ENCODE measurements at regions not wholly inside any gene's neighbourhood (a gene's known extent, or its start where the extent isn't known, plus 50 kb on each side); places are given as distances from the start of the nearest gene placed in this dataset.

GRCh38 chr5:3221432-3221831, 374.2 kb upstream of the IRX1 start:
- Mint-ChIP-seq H3K4me3 (no peak overlapping the region), H3K27ac (no peak overlapping the region), H3K4me1 (peaks cover 9% of the 10 kb centered on the region), H3K36me3 (ENCODE audit: low read depth) (no peaks in the 10 kb centered on the region; the same call in 2 of the 3 replicates), H3K9me3 (no peaks in the 10 kb centered on the region; the same call in 2 of the 3 replicates), H3K27me3 (ENCODE audit: insufficient read depth, low read depth, poor library complexity) (peaks cover 4% of the 10 kb centered on the region)
- Histone ChIP-seq H3K36me3 (ENCODE audit: insufficient read depth) (no peaks in the 10 kb centered on the region), H3K9me2 (ENCODE audit: insufficient read depth) (no peaks in the 10 kb centered on the region), H3K4me1 (ENCODE audit: insufficient read depth) (0 out of 2 replicates have a peak, but pooled peaks cover 5% of the 10 kb centered on the region), H3K4me2 (no peak overlapping the region), H3K27ac (ENCODE audit: low read depth) (no peak overlapping the region), H3K79me2 (replicated peaks; ENCODE audit: insufficient read depth) (no peaks in the 10 kb centered on the region), H3K27me3 (ENCODE audit: insufficient read depth) (no peaks in the 10 kb centered on the region), H3F3A (replicated peaks; ENCODE audit: low read depth) (no peaks in the 10 kb centered on the region), H3K4me3 (no peak overlapping the region), H4K20me1 (replicated peaks; ENCODE audit: insufficient read depth) (no peaks in the 10 kb centered on the region), H2AFZ (no peak overlapping the region)
- ATAC-seq (no peak), DNase-seq (ENCODE audit: low spot score) (no peak)
- TF ChIP-seq, protein P1, sequence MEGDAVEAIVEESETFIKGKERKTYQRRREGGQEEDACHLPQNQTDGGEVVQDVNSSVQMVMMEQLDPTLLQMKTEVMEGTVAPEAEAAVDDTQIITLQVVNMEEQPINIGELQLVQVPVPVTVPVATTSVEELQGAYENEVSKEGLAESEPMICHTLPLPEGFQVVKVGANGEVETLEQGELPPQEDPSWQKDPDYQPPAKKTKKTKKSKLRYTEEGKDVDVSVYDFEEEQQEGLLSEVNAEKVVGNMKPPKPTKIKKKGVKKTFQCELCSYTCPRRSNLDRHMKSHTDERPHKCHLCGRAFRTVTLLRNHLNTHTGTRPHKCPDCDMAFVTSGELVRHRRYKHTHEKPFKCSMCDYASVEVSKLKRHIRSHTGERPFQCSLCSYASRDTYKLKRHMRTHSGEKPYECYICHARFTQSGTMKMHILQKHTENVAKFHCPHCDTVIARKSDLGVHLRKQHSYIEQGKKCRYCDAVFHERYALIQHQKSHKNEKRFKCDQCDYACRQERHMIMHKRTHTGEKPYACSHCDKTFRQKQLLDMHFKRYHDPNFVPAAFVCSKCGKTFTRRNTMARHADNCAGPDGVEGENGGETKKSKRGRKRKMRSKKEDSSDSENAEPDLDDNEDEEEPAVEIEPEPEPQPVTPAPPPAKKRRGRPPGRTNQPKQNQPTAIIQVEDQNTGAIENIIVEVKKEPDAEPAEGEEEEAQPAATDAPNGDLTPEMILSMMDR (conservative IDR thresholded peaks at IDR 0.05; ENCODE audit: low read depth in 2 of 2) = no peak

- no peak overlapping the region for H2AFZ ChIP-seq
- Mint-ChIP-seq H3K27ac (no peak overlapping the region), H3K4me1 (peaks cover 3% of the 10 kb centered on the region; the same call in 1 of the 3 replicates), H3K4me3 (no peak overlapping the region), H3K36me3 (ENCODE audit: low read depth) (no peaks in the 10 kb centered on the region; the same call in 2 of the 3 replicates), H3K9me3 (no peaks in the 10 kb centered on the region; the same call in 2 of the 3 replicates), H3K27me3 (ENCODE audit: insufficient read depth, low read depth, poor library complexity) (peaks cover 4% of the 10 kb centered on the region)
- no peak overlapping the region for H3K27ac ChIP-seq (ENCODE audit: low read depth)
- H3K4me3 ChIP-seq = no peak overlapping the region
- H3F3A ChIP-seq (replicated peaks; ENCODE audit: low read depth) = no peaks in the 10 kb centered on the region
- no peaks in the 10 kb centered on the region for H3K9me2 ChIP-seq (ENCODE audit: insufficient read depth)
- no peaks in the 10 kb centered on the region for H3K4me1 ChIP-seq (ENCODE audit: insufficient read depth)
- DNase-seq (ENCODE audit: low spot score) (no peak), ATAC-seq (no peak)
- H3K4me2 ChIP-seq = no peak overlapping the region
- H3K36me3 ChIP-seq (ENCODE audit: insufficient read depth) = no peaks in the 10 kb centered on the region
- H3K27me3 ChIP-seq (ENCODE audit: insufficient read depth) = no peaks in the 10 kb centered on the region
- H4K20me1 ChIP-seq (replicated peaks; ENCODE audit: insufficient read depth) = no peaks in the 10 kb centered on the region
- no peaks in the 10 kb centered on the region for H3K79me2 ChIP-seq (replicated peaks; ENCODE audit: insufficient read depth)
- TF ChIP-seq STAT1 (IDR thresholded peaks at IDR 0.05; ENCODE audit: unreplicated experiment) (no peak), CREB1 (CRISPR knock-in tag; IDR thresholded peaks at IDR 0.05; ENCODE audit: low read depth) (no peak), ETS1 (IDR thresholded peaks at IDR 0.05) (no peak), NANOG (IDR thresholded peaks at IDR 0.05; ENCODE audit: borderline replicate concordance) (no peak), ZNF114 (CRISPR knock-in tag; IDR thresholded peaks at IDR 0.05) (no peak), REST (IDR thresholded peaks at IDR 0.05; ENCODE audit: unreplicated experiment) (no peak), ZNF331 (CRISPR knock-in tag; IDR thresholded peaks at IDR 0.05; ENCODE audit: low read depth) (no peak), JUNB (IDR thresholded peaks at IDR 0.05; ENCODE audit: unreplicated experiment) (no peak)
- TF ChIP-seq, protein P1 (conservative IDR thresholded peaks at IDR 0.05; ENCODE audit: low read depth in 2 of 2) = no peak
These were observed 374.9 kb upstream of the IRX1 start for GRCh38 chr5:3220638-3221288.
